Activated CD4-positive, alpha-beta T cell treated with anti-CD3 and anti-CD28 coated beads, Interleukin-2, Interleukin-6, amounts not matched to agents 100 ng/mL and 50 ng/mL, durations not matched to agents 16 hours and 8 hours (primary cell): ENCODE measurements at regions not wholly inside any gene's neighbourhood (a gene's known extent, or its start where the extent isn't known, plus 50 kb on each side); places are given as distances from the start of the nearest gene placed in this dataset.

Source experiments
- DNase-seq: peaks from one replicate; pipeline ENCODE4 v3.0.0-alpha.2; 2020

DNA sequence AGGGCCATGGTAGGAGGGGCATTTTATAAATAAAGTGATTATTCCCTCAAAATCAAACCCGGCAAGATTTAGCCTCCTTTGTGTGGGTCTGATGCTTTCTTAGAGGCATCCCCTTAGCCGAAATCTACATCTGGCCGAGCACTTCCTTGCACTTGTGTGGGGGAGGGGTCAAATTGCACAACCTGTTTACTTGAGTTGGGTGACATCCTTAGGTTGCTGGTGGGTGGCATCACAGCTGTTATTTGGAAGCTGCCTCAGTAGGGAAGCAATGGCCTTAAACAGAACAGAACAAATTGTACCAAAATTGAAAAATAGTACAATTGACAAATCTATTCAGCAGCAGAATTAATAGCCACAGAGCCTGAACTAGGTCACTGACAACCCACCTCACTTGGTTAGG is 546.1 kb downstream of the SNAPC1 start:
- no peak for DNase-seq

DNA sequence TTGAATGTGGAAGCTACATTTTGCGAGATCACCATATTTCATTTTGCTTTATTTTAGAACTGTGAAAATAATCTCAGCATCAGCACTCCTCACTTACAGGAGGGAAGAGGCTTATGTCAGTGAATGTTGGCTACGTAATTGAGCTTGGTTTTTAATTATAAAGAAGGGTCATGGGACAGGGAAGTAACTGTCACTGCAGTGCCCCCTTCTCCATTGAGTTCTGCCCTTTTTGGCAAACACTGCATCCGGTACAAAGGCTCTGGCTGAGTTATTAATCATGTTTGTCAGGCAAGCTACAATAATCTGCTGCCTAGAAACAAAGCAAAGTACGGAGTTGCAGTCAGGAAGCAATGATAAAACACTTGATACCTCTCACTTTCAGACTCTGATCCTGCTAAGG is 546.7 kb downstream of the SNAPC1 start:
- no peak for DNase-seq

DNA sequence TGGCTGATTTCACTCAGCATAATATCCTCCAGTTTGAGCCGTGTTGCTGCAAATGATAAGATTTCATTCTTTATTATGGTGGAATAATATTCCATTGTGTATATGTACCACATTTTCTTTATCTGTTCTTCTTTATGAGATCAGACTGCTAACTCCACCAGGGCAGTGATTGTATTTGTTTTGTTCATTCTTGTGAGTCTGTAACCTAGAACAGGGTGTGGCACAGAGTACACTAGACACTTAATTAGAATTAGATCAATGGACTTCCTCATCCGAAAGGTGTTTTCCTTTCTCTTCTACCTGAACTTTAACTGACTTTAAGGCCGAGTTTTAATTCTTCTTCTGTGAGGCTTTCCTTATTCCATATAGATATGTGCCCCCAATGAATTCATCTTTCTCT is 551.0 kb downstream of the SNAPC1 start:
- no peak for DNase-seq

DNA sequence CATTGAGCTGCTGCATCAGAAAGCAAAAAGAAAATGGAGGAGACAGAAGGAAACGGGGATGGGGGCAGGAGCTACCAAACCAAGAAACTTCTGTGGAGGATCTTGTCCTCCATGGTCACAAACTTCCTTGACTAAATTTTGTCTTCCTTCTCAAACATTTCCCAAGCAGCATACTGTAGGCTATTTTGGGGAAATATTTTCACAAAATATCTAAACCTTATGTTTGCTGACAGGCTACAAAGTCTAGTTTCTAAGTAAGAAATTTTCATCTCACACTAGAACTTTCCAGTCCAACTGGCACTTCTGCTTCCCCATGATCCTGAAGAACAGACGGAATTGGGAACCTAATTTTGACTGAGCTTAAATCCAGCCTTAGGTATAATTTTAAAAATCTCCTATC is 552.0 kb downstream of the SNAPC1 start:
- DNase-seq, result no peak

DNA sequence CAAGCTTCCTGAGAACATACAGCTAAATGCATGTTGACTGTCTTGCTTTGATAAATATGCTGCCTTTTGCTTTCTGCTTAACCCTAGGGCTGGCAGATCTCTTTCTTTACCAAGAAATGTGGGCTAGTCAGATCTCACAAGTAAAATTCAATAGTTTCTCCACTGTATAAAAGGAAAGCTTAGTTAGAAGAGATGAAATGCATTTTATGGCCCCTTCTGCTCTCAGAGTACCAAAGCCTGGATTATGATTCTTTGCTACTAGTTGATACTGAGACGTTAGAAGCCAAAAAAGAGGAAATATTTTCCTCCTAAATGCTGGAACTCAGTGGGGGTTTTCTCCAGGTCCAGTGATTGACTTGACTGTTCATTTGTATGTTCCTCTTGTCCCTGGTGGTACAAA is 552.7 kb downstream of the SNAPC1 start:
- no peak for DNase-seq

DNA sequence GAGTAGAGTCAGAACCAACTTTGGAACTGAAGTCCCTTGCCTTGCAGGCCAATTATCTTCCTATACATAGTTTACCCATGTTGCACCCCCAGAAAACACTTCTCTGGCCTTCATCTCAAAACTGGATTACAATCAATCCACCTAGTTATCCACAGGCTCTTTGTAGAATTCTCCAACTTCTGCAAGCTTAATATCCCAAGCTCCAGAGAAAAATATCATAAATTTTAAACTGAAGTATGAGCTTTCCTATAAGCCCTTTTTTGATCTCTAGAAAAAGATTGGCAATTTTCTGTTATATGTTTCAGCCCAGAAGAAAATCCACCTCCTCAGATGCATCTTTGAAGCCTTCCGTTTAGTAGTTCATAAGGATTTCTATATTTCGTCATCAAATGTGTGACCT is 553.4 kb downstream of the SNAPC1 start:
- no peak for DNase-seq

DNA sequence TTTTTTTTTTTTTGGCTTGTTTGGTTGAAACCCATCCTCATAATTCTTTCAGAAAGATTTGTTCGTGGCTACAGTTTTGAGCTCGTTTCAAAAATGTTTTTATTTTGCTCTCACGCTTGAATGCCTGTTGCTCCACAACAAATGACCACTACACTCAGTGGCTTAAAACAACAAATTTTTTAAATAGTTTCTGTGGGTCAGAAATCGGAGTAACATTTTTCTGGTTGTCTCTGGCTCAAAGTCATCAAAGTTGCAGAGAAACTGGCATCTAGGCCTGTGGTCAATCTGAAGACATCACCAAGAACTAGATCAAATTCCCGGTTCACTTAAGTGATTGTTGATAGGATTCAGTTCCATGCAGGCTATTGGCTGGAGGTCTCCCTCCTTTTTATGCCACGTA is 560.0 kb downstream of the SNAPC1 start:
- no peak for DNase-seq

DNA sequence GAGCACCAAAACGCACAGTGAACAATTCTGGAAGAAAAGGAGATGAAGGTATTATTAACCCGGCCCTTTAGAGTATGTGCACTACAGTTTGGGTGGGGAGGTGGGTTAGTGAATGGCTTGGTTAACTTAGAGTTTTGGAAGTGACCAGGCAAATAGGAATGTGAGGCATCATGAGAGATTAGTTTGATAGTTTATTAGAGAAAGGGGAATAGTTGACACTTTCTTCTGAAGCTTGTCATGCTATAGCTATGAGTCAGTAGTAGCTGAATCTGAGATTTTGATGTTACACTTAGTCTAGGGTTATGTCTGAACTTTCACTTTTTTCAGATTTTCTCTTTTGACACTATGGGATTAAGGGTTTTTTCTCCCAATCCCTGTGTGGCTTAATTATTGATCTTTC is 567.2 kb downstream of the SNAPC1 start:
- DNase-seq, result no peak

DNA sequence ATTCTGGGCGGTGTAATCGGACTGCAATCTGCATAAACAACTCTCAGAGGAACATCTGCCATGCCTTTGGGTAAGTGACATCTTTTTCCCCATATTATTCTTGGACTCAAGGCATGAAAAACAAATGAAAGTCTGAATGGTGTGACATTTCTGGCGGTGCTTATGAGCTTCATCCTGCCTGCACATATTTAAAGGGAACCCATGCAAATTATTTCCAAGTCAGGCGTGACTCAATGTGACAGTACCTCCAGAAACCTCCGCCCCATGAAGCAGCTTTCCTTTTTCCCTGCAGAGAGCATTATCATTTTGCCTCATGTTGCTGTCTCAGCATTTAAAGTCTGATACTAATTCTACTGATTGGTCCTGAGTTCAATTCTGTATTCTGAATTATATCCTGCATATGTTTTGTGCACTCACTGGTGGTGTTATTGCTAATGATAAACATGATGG is 585.4 kb downstream of the SNAPC1 start:
- DNase-seq, result no peak

DNA sequence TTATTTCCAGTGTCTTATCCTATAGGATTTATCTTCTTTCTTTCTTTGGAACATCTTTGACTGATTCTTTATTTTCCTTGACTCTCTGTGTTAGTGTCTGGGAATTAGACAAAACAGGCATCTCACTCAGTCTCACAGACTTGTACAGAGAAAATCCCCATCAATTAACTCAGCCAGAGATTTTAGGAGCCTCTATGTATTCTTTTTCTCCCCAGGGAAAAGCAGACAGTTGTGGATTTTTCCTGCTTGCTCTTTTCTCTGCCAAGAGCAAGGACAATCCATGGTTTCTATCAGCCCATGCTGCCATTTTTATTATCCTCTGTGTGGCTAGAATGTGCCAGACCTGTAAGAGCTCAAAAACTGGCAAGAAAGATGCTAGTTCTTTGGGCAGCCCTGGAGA is 595.1 kb downstream of the SNAPC1 start:
- no peak for DNase-seq

DNA sequence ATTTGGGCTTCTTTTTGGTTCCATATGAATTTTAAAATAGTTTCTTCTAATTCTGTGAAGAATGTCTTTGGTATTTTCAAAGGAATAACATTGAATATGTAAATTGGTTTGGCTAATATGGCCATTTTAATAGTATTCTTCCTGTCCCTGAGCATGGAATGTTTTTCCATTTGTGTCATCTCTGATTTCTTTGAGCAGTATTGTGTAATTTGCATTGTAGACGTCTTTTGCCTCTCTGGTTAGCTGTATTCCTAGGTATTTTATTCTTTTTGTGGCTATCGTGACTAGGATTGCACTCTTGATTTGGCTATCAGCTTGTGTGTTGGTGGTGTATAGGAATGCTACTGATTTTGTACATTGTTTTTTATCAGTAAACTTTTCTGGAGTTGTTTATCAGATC is 601.9 kb downstream of the SNAPC1 start:
- DNase-seq, result no peak

DNA sequence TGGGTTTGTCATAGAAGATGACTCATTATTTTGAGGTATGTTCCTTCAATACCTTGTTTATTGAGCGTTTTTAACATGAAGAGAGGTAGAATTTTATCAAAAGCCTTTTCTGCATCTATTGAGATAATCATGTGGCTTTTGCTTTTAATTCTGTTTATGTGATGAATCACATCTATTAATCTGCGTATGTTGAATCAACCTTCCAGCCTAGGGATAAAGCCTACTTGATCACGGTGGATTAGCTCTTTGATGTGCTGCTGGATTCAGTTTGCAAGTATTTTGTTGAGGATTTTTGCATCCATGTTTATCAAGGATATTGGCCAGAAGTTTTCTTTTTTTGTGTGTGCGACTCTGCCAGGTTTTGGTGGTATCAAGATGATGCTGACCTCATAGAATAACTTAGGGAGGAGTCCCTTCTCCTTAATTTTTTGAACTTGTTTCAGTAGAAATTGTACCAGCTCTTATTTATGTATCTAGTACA is 602.6 kb downstream of the SNAPC1 start:
- DNase-seq, result no peak

DNA sequence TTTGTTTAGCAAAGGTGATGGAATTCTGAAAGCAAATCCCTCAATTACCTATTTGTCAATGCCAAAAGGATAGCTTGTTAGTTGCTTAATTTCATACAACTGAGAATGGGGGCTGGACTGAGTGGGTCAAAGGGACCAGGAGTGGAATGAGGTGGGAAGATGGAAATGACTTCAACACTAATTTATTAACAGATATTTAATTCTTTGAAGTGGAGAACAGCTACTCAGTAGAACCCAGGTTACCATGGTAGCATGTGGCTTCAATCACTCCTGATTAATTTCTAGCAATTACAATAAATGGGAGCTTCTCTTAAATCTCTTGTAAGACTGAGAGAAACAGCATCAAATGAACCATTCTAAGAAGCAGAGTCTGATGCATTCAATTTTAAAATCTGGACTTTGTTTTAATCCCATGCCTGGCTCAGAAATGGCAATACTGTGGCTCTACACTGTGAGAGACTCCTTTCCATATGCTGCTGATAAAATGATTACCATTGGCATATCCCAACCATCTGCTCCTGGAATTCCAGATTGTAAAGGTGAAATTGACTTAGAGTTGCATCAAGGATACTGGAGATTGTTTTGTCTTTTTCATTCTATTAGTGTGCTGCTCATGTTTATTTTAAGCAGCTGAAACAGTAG is 607.8 kb downstream of the SNAPC1 start:
- no peak for DNase-seq

DNA sequence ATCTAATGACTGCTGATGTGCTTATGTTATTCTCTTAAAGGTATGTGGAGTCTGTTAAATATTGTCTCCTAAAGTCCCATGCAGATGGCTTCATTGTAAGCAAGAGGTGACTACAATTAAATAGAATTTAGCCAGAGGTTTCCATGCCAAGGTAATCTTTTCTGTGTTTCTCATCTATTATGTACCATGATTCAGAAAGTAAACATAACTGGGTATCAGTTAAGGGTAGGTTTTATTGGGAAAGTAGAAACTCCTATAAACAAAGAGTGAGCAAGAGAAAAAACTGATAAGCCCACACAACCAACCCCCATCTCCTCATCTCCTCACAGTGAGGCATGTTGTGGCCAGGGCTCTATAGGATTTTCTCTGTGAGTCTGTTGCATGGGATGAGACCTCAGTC is 611.7 kb downstream of the SNAPC1 start:
- no peak for DNase-seq

DNA sequence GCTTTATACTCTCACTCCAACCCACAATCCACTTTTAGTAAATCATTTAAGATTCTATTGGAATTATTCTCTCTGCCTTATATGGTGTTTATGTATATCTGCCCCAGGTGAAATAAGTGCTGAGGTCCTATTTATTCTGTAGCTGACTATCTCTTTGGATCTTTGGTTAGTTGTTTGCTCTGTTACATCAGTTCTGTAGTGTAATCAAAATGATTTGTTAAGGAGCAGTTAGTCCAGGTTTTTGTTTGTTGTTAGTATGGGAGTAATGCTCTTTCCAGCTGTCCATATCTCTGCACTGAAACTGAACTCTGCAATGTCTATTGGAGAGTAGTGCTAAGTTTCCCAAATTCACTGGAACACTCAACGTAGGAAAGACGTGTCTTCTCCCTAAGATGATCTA is 615.8 kb downstream of the SNAPC1 start:
- no peak for DNase-seq

DNA sequence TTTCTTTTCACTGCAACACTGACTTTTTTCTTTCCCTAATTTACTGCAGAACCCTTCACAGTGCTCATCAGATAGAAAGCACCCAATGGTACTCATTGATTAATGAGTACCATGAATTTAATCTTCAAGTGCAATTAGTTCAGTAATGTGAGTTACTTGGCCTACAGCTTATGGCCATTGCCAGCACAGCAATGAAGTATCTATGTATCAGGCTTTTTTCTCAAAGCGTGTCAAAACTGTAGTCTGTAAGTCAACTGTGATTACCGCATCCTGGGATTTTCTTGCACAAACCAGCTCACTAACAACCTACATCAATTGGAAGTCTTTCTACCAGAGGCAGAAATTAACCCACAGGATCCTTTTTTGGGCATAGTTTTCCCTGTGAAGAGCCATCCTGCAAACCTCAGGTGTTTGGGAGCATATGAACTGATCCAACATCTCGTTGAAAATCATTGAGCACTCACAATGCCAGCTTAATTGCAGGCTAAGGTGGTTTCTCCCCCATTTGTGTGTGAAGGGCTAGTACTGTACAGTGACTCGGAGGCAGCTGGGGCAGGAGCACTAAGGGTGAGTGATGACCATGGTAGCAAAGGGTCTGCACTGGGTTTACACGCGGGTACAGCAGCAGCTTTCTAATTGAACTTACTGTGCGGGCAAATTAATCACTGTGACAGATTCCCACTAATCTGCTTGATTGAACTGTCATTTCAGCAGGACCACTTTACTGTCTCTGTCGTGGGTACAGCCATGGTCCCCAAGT is 619.3 kb downstream of the SNAPC1 start:
- DNase-seq, result no peak

DNA sequence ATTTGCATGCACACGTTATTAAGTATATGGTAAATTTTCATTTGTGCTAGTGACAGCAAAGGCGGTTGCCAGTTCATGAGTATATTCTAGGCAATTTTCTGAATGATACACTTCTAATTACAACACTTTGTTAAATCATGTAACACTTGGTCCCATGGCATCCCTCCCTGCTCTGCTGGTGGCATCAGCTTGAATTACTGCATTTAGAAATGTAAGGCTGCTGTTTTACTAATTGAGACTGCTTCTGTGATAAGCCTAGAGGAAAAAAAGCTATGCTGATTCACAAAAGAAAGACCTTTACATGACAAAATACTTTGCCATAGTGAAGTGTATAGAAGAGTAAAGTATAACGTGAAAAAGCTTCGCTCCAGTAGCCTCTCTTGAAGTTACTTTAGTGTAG is 636.1 kb downstream of the KCNH5 start:
- no peak for DNase-seq

DNA sequence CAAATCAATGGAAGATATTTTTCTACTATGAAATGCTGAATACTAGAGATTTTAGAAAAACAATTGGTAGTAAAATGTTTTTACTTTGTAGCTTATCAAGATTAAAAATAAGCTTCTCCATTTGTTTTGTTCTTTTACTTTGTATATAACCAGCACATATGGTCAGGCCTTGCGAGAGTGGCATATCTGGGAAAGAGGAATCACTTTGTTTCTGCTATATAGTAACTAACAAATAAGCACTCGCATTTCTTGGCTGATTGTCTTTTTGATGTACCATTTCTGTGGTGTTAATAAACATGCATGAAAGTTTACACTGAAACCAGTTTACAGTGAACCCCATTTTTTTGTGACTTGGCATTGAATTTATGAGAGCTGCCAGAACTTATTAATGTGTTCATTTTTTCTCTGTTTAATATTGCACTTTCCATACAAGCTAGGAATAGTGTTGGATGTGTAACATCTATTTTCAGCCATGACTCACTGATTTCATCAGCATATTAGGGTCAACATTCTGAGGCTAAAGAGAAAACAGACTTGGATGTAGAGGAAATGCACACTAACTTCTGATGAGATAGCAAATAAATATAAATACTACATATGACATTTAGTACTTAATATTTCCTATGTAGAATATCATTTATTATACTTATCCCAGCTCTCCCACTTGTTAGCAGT is 635.5 kb downstream of the KCNH5 start:
- DNase-seq, result no peak

DNA sequence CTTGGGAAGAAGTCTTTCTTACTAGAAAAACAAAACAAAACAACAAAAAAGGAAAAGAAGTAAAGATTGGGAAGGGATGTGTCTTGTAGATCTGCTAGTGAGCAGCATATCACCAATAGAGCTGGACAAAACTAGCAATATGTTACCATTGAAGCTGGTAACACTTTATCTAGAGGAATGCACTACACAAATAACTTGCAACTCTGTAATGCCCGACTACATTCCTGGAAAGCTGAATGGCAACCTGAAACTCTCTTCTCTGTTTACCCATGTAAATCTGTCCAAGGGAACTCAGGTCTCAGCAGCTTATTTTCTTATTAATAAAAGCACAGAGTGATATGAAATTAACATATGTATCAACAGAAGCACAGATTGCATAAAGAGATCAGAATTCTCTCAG is 624.4 kb downstream of the KCNH5 start:
- DNase-seq, result no peak

DNA sequence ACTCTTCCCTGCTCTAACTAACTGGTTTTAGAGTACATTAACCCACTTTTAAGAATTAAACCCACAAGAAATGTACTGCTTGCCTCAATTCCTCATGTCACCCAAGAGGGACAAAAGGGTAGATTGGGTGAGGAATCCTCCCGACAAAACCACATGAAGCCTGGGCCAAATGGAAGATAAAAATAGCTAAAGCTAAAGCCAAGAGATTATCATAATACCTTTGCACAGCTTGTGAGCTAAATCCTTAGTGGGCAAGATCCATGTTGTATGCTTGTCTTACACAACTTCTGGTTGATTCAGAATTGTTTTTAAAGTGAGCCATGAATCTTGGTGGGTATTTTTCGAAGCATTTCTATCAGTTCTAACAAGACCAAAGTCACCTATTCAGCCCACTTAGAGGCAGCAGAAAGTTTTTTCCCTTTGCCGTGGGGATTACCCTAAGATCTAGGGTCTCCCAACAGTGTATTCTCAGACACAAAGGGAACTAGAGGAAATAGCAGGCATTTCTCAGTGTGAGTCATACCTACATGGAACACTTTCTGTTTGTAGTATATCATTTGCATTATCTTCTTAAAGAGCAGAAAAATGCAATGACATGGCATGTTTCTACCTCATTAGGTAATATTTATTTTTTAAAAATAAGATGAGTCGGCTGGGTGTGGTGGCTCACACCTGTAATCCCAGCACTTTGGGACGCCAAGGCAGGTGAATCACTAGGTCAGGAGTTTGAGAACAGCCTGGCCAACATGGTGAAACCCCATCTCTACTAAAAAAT is 616.6 kb downstream of the KCNH5 start:
- no peak for DNase-seq

DNA sequence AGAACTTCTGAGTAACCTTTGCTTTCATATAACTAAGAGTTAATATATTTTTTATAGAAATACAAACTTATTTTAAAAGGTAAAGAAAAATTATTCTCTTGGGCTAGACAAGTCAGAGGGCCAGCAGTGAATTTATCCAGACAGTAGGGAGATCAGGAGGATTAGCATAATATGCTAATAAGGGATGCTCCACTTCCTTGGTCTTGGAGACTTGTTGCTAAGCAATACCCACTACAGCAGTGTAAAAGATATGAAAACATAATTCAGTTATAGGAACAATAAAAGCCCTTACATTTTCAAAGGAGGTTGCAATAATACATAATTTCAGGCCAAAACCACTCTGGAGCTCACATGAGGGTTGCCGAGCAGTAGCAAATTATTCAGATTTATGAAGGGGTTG is 615.6 kb downstream of the KCNH5 start:
- DNase-seq, result no peak

DNA sequence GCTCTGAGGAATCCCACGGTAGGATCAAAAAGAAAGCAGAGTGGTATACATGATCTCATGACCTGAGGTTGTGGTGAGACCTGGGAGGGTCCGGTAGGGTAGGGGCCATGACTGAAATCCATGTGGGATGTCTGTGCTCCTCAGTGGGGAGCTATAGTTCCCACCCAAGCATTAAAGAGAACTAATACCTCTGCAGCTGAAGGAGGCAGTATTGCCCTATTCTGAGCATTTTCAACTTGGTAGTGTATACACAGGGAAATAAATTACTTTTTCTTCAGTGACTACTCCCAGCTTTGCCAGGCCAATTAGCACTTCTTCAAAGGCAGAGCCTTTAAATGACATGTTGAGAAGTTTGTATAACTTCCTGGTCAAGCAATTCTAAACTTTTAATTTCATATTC is 613.8 kb downstream of the KCNH5 start:
- no peak for DNase-seq

DNA sequence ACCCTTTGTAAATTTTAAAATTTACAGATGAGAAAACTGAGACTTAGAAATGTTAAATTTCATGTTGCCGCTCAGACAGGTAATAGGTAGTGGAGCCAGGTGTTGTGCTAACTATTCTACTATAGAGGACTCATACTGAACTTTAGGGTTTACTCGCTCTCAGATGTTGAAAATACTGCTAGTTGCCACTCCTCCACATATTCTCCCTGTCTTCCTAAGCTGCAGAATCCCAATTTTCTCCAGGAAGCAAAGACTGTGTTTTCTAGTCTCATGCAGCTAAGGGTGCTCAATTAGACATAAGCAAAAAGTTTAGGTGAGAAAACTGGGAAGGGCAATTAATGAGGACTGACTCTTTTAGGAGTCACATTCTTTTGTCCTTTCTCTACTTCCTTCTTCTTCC is 612.3 kb downstream of the KCNH5 start:
- DNase-seq, result no peak
